ENCODE measurements at regions not wholly inside any gene's neighbourhood (a gene's known extent, or its start where the extent isn't known, plus 50 kb on each side); places are given as distances from the start of the nearest gene placed in this dataset.

GRCh38 chr12:126944684-126945083 is 1322.3 kb upstream of the TMEM132C start:
- no peak for TF ChIP-seq CTCF (IDR thresholded peaks at IDR 0.05)
- TF ChIP-seq ZFX (IDR thresholded peaks at IDR 0.05; ENCODE audit: borderline replicate concordance), result no peak
